ENCODE measurements at regions not wholly inside any gene's neighbourhood (a gene's known extent, or its start where the extent isn't known, plus 50 kb on each side); places are given as distances from the start of the nearest gene placed in this dataset.

DNA sequence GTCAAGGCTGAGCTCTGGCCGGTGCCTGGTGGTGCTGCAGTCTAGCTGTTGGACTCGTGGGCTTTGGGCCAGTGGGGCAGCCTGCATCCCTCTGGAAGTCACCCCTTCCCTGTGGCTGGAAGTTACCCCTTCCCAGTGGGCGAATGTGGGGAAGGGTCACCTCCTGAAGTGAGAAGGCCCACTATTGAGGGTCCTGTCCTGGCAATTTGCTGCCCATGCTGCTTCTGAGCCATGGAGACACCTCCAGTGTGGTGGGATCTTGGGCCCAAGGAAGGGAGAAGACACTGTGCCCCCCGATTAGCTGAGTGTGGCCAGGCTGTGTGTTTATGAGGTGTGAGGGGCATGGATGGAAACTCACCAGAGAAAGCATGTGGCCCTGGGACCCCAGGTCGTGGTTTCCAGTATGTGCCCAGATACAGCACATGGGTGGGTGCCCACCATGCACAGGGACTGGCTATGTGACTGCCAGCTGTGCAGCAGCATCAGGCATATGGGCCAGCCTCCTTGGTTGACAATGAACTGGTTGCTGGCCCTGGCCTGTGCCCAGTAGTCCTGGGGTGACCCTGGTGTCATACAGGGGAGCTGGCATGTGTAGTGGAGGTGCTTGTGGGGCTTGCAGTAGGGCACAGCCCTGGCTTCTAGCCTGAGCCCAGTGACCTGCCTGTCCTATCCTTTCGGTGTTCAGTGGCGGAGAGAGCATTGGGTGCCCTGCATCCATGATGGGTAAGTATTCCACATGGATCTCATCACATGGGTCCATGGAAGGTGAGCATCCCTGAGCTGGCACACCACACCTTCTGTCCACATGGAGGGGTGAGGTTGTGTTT is 221.2 kb downstream of the SNRPN start:
- no peak for TF ChIP-seq CTCF (IDR thresholded peaks at IDR 0.05)
- no peak for TF ChIP-seq EP300 (IDR thresholded peaks at IDR 0.05; ENCODE audit: borderline replicate concordance in 1 of 2, low read depth in 1 of 2, low read length in 1 of 2)
